SW 1271 (cell line): ENCODE measurements at regions not wholly inside any gene's neighbourhood (a gene's known extent, or its start where the extent isn't known, plus 50 kb on each side); places are given as distances from the start of the nearest gene placed in this dataset.

Experiments used
- DNase-seq, 2 experiments: peaks; one replicate each; lab custom pipeline; 2025; lab: John Stamatoyannopoulos, UW

DNA sequence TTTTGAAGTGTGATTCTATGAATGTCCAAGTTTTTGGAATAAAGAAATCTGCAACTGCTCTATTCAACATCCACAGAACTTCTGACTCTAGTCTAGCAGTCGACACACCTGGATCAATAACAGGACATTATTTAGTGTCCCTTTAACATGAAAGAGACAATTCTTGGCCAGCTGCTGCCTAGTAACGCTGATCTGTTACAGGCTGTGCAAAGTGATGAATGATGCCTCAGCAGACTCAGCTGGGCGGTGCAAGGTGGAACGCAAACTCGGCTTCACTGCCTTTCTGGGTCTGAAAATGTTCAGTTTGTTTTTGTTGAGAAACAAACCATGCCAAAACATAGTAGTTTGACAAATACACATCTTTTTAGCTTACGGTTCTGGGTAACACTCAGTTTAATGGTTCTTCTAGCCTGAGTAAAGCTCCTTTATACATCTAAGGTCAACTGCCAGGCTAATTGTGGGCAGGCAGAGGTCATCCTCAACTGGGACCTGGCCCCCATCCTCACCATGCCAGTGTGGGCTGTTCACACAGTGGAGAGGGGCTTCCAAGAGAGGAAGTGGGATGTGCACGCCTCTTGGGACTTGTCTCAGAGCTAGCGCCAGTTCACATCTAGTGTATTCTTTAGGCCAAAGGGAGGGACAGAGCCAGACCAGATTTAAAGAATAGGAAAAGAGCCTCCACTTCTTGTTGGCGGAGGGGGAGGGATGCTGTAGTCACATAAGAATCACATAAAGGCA lies 879.7 kb downstream of the QKI start:
- no peak for DNase-seq

DNA sequence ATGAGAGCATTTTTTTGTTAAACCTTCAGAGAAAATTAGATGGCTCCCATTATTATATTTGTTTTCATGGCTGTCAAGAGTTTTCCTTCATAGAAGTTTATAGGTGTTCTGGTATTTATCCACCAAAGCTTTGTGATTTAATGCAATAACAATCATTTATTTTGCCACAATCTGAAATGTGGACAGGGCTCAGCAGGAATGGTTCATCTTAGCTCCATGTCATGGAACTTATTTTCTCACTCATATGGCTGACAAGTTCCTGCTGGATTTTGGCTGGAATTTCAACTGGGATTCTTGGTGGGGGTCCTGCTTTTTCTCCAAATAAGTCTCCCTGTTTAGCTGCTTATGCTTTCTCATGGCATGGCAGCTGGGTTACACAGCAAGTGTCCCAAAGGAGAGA lies 876.7 kb downstream of the QKI start:
- no peak for DNase-seq

DNA sequence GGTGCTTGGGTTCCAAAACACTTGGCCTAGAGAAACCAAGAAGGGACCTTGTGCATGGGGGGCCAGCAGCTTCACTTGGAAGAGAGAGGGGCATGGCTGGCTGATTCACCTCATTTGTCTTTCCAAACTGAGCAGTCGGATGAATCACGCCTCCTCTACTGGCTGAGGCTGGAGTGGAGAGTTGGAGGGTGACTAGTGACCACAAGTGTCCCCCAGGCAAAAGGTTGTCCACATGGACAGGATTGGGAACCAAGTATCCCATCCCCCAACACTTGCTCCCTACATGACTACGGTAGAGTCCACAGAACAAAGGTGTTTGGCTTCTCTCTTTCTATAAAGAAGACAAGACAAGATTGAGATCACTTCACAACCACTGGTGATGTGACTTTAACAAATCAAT lies 875.6 kb downstream of the QKI start:
- DNase-seq = no peak

DNA sequence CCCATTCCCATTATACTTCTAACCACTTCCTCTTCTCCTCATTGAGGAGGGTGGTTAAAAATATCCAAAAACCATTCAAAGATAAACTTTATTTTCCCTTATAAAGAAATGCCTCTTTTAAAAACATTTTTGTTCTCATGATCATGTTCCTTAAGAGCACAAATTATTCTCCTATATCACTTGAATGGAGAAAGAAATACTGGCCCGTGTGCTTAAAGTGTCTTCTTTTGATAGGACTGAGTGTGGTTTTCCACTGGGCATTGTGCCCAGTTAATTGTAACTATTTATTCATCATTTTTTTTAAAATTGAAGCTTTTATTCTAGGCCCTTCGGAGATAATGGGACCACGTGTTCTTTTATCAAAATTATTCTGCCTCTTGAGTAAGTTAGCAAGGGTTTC lies 871.5 kb downstream of the QKI start:
- DNase-seq = no peak

DNA sequence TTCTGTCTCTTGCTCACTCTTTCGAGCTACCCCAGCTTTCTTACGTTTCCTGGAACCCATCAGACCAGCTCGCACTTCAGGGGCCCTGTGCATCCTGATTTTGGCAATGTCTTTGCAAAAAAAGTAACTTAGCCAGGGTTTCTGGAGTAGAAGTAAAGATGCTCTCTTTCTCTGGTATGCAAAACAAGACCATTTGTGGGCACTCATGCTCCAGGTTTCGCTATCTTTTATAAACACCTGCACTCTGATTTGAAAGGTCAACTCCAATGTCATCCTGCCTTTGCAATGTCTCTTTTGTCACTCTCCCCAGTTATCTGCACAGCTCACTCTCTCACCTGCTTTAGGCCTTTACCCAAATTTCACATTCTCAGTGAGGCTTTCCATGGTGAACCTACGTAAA lies 869.1 kb downstream of the QKI start:
- DNase-seq = no peak

DNA sequence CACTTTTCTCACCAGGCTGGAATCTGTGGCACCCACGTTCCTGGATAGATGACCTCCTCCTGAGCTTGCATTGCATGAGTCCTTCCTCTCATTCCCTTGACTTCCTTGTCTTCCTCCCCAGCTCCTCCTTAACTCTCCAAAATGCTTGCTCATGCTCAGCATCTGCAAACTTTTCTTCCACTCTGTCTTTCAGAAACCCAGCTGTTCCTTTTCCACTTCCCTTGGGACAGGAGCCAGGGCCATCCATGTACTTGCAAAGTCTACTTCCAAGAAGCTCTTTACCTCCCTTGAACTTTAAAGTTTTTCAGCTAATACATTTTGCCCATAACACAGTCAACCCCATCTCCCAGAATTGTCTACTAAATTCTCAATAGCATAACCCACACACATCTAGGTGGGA lies 861.7 kb downstream of the QKI start:
- DNase-seq = no peak

DNA sequence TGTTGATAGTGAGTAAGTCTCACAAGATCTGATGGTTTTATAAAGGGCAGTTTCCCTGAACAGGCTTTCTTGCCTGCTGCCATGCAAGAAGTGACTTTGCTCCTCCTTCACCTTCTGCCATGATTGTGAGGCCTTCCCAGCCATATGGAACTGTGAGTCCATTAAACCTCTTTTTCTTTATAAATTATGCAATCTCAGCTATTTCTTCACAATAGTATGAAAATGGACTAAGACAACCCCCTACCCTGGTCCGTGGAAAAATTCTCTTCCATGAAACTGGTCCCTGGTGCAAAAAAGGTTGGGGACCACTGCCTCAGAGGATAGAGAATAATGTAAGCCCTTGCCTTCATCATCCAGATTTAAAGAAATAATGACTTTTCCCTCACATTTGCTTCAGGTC lies 861.3 kb downstream of the QKI start:
- no peak for DNase-seq

DNA sequence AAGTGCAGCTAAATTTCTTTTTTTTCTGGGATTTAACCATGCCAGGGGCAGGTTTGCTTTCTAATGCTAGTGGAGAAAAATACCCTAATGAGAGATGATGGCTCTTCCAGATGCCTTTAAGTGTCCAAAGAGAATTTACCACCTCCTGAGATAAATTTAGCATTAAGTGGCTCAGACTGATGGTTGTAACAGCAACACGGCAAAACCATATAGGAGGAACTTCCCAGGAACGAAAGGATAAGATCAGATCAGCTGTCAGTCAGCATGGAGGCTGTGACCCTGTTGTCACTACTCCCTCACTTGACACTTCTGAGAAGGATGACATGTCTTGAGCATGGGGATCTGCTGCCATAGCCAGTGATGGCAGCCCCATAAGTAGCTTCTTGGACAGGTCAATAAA lies 860.0 kb downstream of the QKI start:
- no peak for DNase-seq

DNA sequence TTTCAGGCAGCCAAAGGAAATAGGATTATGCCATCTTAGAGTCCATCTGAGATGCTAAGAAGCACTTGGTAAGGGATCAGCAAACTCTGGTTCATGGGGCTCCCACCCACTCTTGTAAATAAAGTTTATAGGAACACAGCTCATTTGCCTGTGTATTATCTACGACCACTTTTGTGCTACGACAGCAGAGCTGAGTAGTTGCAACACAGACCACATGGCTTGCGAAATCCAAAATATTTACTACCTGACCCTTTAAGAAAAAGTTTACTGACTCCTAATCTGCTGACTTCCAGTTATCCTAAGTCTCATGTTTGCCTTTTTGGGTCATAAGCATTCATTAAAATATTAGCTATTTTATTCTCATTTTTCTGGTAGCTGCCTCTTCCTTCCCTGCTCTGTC lies 859.0 kb downstream of the QKI start:
- DNase-seq = no peak

DNA sequence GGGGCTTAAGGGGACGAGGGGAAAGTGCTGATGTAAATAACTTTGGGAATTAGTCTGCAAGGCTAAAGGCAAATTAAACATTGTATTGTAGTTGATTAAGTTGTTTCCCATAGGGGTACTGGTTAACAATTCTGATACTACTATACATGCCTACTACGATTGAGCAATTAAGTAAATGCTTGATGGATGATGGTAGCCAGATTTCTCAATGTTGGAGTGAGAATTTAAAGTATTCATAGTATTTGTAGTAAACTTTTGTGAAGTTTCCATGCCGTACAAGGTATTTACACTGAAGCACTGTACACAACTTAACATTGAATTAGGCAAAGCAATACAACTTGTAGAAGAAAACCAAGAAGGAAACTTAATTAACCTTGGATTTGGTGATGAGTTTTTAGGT lies 852.3 kb downstream of the QKI start:
- DNase-seq = no peak

DNA sequence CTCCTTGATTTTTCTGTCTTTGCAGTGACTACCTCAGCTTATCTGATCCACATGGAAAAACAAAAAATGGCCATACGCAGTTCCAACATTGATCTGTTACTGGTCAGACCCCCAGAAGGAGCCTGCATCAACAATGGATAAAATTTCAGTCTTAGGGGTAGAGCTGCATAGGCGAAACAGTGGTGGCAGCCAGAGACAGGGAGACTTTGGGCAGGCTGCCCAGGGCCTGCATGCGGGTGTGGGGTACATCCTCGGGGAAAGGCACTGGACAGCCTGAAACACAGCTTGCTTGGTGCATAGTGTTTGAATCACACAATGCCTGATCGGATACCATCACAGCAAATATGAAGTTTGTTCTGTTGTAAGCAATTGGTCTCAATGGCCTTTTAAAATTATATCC lies 847.8 kb downstream of the QKI start:
- no peak for DNase-seq

DNA sequence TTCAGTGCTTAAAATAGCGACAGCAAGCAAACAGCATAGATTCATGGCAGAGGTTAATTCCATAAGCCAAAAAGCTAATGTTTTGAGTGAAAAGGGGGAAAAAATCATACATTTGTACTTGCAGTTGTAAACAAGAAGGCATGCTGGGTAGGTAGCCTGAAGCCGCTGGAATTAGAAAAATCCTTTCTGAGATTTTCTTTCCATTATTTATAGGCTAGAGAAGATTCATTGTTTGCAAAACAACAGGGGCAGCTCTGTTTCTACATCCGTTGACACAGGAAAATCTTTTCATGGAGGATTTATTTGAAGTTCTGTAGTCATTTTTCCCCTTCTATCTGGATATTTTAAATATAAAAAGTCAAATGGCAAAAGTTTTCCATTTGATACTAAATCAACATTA lies 843.9 kb downstream of the QKI start:
- no peak for DNase-seq

DNA sequence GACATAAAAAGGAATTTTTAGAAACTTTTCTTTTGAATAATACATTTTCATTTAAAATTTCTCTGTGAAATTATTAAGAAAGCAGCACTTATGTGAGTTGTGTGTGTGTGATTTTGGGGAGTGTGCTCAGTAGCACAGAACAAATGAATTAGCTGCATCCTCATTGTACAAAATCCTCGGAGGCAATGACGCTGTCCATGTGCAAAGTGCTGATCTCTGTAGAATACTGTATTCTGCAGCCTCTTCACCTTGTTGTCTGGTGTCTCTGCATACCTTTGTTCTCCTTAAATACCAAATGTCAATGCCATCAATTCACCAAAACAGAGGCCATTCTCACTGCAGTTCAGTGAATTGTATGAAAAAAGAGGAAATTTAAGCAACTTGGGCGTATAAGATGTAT lies 838.4 kb downstream of the QKI start:
- DNase-seq = no peak

DNA sequence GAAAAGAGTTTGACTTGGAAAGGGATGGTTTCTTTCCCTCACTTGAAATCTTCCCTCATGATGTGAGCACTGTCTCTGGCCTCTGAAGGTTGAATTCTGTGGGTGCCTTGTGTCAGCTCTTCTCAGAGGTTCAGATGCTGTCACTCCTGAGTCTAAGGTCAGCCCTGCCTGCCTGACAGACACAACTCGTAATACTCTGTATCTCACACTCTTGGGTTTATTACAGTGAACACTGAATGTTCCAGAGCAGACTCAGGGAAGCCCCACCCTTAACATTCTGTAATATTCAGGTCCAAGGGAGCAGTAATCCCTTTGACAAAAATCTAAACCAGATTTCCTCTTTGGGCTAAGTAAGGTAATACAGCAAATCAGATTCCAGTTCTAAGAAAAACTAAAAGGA lies 837.8 kb downstream of the QKI start:
- DNase-seq = no peak

DNA sequence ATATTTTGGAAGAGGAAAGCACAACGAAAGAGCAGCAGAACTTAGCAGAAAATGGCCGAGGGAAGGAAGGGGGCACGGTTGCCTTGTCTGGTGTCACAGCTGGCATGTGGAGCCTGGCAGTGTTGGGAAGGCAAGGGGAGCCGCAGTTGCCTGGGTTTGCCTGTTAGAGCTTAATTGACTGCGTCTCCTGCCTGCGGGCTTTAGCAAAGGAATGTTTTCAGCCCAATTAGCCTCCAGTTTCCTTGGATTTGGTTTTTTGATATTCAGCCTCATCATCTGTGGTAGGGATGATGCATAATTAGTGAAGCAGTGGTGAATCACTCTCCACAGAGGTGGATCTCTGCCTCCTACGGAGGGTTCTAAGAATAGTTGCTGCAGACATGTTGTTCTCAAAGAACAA lies 832.6 kb downstream of the QKI start:
- DNase-seq = no peak

DNA sequence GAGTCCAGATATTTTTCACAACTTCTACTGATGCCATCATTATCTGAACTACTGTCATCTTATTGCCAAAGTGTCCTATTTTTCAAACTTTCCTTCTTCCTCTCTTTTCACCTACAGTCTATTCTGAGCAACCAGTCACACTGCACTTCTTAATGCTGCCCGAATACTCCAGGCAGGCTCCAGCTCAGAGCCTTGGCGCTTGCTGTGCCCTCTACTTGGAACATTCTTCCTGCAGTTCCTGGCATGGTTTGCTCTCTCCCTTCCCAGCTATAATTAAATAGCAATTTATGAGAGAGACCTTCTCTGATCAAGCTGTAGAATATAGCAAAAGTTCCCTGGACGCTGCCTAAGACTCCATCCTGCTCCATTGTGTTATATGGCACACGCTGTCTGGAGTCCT lies 831.6 kb downstream of the QKI start:
- no peak for DNase-seq

DNA sequence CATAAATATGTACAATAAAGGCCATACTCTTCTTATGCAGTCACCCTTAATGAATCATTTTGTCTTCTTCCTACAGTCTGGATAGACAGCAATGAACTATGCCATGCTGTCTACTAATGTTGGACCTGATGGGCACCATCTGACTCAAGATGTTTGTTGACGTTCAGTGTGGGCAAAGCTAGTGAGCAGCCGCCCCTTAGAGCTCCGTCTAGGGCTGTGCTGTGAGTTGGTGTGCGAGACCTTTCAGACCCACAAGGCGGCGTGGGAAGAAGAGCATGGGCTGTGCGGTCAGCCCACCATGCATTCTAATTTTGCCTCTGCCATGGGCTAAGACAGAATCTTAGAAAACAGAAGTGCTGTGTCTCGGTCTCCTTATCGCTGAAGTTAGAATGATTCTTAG lies 829.4 kb downstream of the QKI start:
- no peak for DNase-seq

DNA sequence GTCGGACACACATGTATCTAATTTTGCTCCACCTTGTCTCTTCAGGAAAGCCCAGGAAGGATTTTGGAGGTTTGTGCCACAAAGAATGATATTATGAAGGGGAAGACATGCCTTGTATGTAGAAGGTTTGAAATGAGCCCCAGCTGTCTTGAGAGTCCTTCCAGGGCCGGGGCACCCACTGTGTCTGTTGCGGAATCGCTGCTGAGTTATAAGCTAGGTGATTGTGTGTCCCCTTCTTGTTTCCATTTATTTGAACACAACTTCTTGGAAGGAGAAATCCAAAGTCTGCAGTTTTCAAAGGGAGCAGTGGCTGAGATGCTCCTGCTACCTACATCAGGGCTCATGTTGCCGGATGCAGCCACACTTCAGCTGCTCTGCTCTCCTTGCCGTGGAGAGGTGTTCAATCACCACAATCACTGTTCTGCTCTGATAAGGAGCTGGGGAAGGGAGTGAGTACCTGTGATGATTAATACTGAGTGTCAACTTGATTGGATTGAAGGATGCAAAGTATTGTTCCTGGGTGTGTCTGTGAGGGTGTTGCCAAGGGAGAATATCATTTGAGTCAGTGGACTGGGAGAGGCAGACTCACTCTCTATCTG lies 828.6 kb downstream of the QKI start:
- no peak for DNase-seq

DNA sequence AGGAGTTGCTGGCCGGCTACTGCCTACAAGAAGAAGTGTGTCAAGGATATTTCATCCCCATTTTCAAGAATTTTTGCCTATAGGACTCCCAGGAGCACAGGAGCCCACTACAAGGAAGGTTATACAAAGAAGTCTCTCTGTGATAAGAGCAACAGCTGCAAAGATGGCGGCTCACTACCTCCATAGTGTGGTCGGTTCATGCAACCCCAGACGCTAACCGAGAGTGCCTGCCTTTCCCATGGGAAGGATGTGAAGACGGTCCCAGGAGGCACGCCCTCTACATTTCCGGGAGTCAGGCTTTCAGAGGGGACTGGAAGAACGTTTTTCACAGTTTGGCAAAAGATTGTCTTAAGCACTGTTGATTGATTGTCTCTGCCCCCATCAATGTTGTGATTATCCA lies 816.3 kb downstream of the QKI start:
- DNase-seq = no peak

DNA sequence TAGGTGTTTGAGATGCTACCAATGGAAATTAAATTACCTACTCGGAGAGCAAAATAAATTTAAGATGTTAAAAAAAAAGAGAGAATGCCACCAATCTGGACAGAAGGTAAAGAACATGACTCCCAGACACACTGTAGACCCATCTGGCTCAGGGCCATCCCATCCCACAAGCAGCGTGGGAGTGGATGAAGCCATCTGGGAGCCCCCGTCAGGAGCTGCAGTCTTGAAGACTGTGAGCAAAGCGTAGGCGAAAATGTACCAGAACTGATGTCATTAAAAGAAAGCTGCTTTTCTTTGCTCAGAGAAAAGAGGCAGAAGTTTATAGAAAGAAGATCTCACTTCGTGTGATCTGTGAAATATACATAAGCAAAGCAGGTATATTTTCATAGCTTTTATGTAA lies 815.7 kb downstream of the QKI start:
- DNase-seq = no peak

DNA sequence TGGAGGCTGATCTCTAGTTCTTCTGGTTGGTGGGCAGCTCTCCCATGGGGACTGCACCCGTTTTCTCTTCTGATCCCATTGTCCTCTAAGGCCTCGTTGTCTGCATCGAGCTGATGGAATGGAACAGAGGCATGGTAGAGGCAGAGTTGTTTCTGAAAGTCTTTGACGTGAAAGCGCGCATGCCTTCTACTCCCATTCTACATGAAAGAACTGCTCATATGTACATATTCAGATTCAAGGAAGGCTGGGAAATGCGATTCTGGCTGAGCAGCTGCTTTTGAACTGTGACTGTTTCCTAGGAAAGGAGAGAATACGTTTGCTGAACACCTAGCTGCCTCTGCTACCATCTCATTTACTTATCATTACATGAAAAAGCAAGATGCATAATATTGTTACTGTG lies 815.2 kb downstream of the QKI start:
- DNase-seq = no peak

DNA sequence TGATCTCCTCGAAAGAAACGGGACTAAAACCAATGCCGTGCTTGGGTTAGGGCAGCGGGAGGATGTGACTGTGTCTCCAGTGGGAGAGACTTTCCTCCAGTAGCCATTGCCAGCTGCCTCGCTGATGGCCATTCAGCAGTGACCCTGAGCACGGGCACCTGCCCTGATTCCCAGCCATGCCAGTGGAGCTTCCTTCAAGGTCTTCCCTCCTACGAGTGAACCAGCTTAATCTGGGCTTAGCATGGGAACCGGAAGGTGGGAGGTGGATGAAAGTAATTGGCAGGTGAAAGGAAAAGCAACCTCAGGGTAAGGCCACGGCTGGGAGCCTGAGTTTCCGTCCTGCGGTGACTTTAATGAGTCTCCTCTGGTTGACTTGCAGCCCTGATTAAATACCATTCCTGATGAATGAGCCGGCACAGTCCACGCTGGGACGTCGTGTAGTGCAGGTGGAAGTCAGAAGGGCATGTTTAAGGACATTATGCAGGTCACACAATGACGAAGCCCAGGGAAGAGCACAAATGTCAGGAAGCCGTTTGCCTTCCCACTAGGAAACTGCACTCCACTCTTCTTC lies 813.5 kb downstream of the QKI start:
- no peak for DNase-seq

DNA sequence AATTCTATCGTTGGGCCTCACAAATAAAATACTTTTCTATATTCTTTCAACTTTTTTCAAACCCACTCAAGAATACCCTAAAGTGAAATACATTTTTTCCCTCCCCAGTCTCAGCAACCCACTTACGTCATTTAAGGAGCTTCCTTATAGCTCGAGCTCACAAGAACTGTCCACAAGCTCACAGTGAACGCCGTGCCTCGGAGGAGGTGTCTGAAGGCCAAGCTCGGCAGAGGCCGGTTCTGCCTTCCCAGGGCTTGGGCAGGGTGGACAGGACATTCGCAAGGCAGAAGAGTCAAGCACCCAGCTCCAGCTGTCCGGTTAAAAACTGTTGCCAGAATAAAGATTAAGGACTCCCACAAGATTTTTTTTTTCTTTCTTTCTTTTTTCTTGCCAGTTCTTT lies 802.3 kb downstream of the QKI start:
- DNase-seq = no peak

DNA sequence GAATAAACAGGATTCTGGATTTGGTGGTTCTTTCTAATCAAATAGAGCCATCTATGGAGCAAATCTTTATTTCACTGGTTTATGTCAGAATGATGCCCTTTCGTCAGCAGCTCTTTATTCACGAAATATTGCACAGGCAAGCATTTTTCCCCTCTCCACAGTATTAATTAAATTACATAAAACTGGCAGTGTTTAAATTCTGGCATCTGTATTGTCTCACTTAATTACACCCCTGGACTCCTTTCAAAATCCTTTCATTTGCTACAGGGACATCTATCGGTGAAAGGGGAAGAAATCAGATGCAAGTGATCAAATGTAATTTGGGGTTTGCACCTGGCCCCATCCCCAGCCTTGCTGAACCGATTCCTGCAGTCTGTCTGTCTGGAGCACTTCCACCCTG lies 801.9 kb downstream of the QKI start:
- no peak for DNase-seq
